Frontal cortex (tissue), 3 donors: ENCODE measurements at regions not wholly inside any gene's neighbourhood (a gene's known extent, or its start where the extent isn't known, plus 50 kb on each side); places are given as distances from the start of the nearest gene placed in this dataset.

Experiments used
- DNase-seq, 2 donors: peaks; one replicate each; pipeline ENCODE4 v3.0.0; 2012; ENCODE audit warnings: low spot score in 2 of 2
- FAIRE-seq: peaks from 2 replicates; lab custom pipeline; 2012; peaks lifted over from hg19 to GRCh38; lab: Jason Lieb, UNC
- donor health status: control.
- donor health status: control.
- donor health status: control.

DNA sequence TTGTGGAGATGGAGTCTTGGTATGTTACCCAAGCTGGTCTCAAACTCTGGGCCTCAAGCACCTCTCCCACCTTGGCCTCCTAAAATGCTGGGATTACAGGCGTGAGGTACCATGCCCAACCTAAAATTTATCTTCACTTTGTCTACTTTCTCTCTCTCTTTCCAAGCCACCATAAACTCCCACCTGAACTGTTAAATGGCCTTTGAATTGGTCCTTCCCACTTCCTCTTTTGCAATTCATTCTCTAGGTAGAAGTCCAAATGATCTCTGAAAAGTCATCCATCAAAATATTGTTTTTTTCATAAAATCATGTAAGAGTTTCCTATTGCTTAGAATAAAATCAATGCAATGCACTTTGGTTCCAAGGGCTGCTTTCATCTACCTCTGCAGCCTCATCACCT lies 90.1 kb upstream of the CELF2 start:
- DNase-seq (no peak), FAIRE-seq (no peak)

GRCh38 chr10:10930979-10931743 lies 86.5 kb upstream of the CELF2 start:
- DNase-seq (no peak), FAIRE-seq (no peak)

DNA sequence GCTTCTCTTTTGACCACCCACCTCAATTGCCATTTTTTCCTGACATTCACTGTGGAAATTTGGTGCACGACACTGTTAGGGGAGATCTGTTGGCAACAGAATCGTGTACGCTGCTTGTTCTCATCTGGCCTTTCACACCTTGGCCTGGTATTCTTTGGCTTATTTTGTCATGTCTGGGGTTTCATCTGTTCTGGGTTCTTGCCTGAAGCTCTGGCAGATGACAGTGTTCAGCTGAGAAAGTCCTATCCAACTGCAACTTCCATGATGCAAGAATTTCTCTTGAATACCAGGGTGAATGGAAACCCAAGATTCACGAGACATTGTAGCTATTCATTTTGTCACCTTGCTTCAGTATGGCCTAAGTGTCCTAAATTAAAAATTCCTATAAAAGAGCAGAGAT lies 82.6 kb upstream of the CELF2 start:
- FAIRE-seq (no peak), DNase-seq (no peak)

DNA sequence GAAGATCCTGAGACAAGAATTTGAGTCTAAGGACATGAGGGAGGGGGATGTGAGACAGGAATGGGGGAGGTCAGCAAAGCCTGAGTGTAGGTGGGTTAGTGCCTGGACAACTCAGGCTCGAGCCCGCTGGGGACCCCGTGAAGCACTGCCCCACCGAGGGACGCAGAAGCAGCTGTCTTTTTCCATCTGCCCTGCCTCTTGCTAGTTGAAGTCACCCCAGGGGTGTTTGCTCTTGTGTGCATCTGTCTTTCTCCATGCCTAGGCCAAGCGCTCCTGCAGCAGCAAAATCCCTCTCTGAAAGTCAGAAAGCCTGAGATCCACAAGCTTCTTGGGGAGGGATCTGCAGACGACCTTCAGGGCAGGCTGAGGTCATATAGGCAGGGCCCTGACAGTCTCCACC lies 79.0 kb upstream of the CELF2 start:
- no peak for DNase-seq
- no peak for FAIRE-seq

DNA sequence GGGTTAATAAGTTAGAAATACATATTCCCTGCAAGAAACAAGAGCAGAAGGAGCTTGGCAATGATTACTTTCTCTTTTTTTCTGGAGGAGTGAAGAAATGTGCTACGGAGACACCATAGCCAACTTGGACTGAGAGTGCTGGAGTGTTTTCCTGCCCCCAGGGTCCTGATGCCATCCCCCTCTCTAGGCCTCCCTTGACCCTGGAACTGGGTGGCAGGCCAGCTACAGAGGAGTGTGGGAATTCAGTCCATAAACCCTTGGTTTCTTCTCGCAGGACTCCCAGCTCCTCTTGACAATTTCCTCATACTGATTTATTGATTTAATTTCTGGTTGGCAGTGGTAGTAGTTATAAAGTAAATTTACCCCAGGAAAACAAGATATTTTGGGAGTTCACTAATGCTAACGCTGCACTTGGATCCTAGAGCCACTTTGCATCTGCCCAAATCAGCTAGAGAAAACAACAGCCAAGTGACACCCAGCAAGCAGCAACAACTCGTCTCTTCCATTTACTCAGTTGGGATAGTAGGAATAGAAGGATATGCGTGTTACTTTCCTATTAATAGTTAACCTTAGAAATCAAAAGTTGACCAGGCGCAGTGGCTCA lies 76.4 kb upstream of the CELF2 start:
- FAIRE-seq, result no peak
- no peak for DNase-seq

DNA sequence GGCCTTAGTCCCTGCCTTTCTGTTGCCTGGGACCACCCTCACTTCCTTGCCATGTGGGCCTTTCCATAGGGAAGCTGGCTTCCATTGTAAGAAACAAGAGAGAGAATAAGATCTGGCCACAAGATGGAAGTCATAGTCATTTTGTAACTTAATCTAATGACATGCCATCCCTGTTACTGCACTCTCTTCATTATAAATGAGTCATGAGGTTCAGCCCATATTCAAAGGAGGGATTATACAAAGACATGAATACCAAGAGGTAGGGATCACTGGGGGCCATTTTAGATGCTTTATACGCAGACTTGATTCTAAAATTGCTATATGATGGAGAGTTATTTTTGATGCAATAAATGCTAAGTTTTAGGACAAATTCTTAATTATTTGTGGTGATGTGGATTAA lies 75.2 kb upstream of the CELF2 start:
- no peak for DNase-seq
- FAIRE-seq, result no peak

GRCh38 chr10:10946081-10946480 lies 71.6 kb upstream of the CELF2 start:
- no peak for FAIRE-seq
- DNase-seq, result no peak

- FAIRE-seq (no peak), DNase-seq (no peak)
These were observed 70.9 kb upstream of the CELF2 start for GRCh38 chr10:10946801-10947200.

GRCh38 chr10:10951675-10952074 lies 66.0 kb upstream of the CELF2 start:
- no peak for FAIRE-seq

DNA sequence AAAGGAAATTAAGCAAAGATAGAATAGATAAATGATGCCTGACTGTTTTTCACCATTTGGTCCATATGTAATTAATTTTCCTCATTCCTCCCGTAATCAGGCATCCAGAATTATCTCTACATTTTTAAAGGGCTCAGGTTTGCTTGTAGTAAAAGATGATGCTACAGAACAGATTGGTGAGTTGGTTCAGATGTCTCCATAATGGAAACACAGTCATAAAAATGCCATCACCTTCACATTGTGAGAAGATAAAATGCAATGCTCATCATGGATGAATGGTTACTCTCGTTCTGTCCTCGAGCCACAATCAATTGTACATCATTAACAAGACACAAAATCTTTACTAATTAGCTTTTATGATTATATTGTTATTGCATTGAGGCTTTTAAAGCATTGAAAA lies 64.9 kb upstream of the CELF2 start:
- DNase-seq, result no peak
- FAIRE-seq, result no peak

More at GRCh38 chr10:10951675-10952074, 66.0 kb upstream of the CELF2 start:
- no peak for DNase-seq

DNA sequence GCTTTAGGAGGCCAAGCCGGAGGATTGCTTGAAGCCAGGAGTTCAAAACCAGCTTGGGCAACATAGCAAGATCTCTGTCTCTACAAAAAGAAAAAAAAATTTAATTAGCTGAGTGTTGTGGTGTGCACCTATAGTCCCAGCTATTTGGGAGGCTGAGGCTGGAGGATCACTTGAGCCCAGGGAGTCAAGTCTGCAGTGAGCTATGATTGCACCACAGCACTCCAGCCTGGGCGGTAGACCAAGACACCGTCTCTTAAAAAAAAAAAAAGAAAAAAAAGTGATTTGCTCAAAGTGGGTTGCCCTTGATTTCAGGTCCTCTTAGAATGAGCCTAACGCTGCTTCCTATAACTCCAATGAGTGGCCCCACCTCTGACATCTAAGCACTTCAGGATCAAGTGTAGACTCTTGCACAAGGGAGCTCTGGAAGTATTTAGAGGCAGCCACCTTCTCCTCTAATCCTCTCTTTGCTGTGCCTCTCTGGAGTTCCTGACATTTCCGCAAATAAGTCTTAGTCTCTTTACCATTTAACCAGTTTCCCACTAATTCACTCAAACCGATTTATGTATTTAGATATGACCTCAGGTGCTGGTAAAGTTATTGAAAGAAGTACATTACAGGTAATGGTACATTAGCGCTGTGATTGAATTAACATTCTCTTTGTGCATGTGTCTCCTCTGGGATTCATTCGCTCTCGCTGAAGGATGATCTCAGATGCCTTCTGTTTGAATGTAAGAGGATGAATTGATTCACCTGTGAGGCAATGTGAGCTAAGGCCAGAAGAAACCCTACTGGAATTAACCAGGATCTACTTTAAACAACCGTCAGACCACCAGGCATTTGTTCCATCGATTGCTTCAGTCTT lies 60.8 kb upstream of the CELF2 start:
- no peak for FAIRE-seq
- DNase-seq, result no peak

DNA sequence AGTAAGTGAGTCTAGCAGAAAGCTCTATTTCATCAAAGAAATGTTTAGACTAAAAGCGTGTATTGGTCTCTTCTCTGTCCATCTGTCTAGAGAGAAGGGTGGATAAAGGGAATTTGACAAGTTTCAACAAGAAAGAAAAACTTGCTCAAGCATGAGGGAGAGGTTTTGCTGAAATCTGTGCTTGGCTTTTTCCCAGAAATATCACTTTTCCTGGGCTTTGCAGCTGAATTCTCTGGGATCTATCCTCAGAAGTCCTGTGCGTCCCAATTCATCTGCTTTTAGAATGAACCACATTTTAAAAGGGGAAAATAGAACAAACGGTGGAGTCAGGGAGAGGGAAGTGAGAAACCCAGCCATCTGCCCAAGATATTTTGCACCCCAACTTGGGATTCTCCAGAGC lies 59.6 kb upstream of the CELF2 start:
- FAIRE-seq (no peak), DNase-seq (no peak)

GRCh38 chr10:10959666-10960065 lies 58.0 kb upstream of the CELF2 start:
- FAIRE-seq, result no peak
- no peak for DNase-seq

DNA sequence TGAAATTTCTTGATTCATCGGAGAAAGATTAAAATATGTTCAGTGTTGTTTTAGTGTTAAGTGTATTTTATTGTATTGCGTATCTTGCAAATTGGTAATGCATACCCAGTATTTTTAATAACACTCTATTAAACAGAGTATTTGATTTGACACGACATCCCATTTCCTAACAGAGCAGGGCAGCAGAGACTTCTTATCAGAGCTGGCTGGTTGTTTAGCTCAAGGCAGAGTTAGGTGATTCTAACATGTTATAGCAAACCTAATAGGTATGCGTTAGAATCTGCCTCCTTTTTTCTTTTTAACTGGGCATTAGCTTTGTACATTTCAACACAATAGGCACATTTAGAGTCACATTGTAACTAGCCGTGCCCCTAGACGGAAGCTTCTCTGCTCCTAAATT lies 57.1 kb upstream of the CELF2 start:
- DNase-seq (no peak), FAIRE-seq (no peak)

- FAIRE-seq (no peak), DNase-seq (no peak)
These were observed 56.6 kb upstream of the CELF2 start for GRCh38 chr10:10961072-10961471.

DNA sequence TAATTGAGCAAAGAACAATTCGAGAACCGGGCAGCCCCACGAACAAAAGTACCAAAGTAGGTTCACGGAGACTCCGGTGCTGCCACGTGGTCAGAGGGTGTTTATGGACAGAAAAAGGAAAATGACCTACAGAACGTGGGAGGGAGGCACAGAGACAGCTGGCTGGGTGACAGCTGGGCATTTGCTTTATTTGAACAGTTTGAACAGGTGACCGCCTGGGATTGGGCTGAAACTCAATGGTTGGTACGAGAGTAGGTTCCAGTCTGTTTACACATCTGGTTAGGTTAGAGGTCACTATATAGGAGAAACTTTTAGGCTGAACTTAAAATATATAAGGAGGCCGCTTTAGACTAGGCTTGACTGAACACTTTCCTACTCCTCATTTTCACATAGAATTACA lies 50.6 kb upstream of the CELF2 start:
- no peak for FAIRE-seq
- no peak for DNase-seq

GRCh38 chr10:10967581-10968256 lies 50.0 kb upstream of the CELF2 start:
- FAIRE-seq (no peak), DNase-seq (no peak)
